Karpas-422 (cell line): ENCODE measurements at regions not wholly inside any gene's neighbourhood (a gene's known extent, or its start where the extent isn't known, plus 50 kb on each side); places are given as distances from the start of the nearest gene placed in this dataset.

Experiments
- DNase-seq: peaks from one replicate; pipeline ENCODE4 v3.0.0-alpha.2; 2015
- H2AFZ ChIP-seq: fragments of 200-600 bp; sonication (generic); 2 replicates; pipeline ENCODE4 v1.6.1; 2014; ENCODE audit warnings: antibody characterized with exemption, low read length, mixed read lengths
- H3K27ac ChIP-seq: fragments of 200-600 bp; sonication (generic); 2 replicates; pipeline ENCODE4 v1.5.1; 2014; ENCODE audit warnings: mild to moderate bottlenecking, low read length, moderate library complexity
- H3K27me3 ChIP-seq: fragments of 200-600 bp; sonication (generic); 2 replicates; pipeline ENCODE4 v1.6.1; 2014; ENCODE audit warnings: low read length, mixed read lengths
- H3K36me3 ChIP-seq: fragments of 200-600 bp; sonication (generic); 2 replicates; pipeline ENCODE4 v1.6.1; 2014; ENCODE audit warnings: low read length, mixed read lengths; ENCODE audit not compliant: insufficient read depth
- H3K4me1 ChIP-seq: fragments of 200-600 bp; sonication (generic); 2 replicates; pipeline ENCODE4 v1.6.1; 2014; ENCODE audit warnings: mild to moderate bottlenecking, low read length, mixed read lengths
- H3K4me2 ChIP-seq: fragments of 200-600 bp; sonication (generic); 2 replicates; pipeline ENCODE4 v1.6.1; 2014; ENCODE audit warnings: low read length, low read depth, mild to moderate bottlenecking; ENCODE audit not compliant: poor library complexity, severe bottlenecking
- H3K4me3 ChIP-seq: fragments of 200-600 bp; sonication (generic); 2 replicates; pipeline ENCODE4 v1.5.1; 2014; ENCODE audit warnings: mild to moderate bottlenecking, antibody characterized with exemption, low read length, mixed read lengths
- H3K79me2 ChIP-seq: fragments of 200-600 bp; sonication (generic); 2 replicates; pipeline ENCODE4 v1.6.1; 2014; ENCODE audit warnings: mild to moderate bottlenecking, low read length, mixed read lengths
- H3K9ac ChIP-seq: fragments of 200-600 bp; sonication (generic); 2 replicates; pipeline ENCODE4 v1.6.0; 2014; ENCODE audit warnings: low read length
- H3K9me2 ChIP-seq: fragments of 200-600 bp; sonication (generic), shearing (Covaris generic); replicated peaks from 2 replicates; pipeline ENCODE4 v1.6.0; 2014; ENCODE audit warnings: mild to moderate bottlenecking, low read length, moderate library complexity; ENCODE audit not compliant: insufficient read depth
- H3K9me3 ChIP-seq: fragments of 300-700, 200-600 bp; sonication (generic); 2 replicates; pipeline ENCODE4 v1.6.1; 2014; ENCODE audit warnings: low read length, mixed read lengths
- H4K20me1 ChIP-seq: fragments of 200-600 bp; sonication (generic); 2 replicates; pipeline ENCODE4 v1.6.1; 2014; ENCODE audit warnings: mild to moderate bottlenecking, antibody characterized with exemption, low read length, low read depth; ENCODE audit not compliant: insufficient read depth

DNA sequence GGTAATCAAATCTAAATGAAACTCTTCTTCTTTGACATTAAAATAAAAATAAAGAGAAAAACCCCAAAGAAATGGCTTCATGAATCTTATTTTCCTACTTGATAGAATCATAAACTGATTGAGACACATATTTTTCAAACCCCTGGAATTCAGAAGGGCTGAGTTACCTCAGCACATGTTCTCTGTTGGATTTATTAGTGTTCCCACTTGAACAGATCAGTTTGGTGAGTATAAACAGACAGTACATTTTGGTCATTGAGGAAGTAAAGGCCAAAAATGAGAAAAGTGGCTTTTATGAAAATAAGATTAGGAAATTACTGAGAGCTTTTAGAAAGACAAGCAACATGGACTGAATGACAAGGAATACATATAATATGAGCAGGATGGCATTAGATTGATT lies 620.4 kb downstream of the ANKRD50 start:
- Histone ChIP-seq H3K9me2 (no peaks in the 10 kb centered on the region; the same call in 1 of the 2 replicates), H4K20me1 (no peaks in the 10 kb centered on the region), H3K4me3 (no peak overlapping the region), H3K27ac (no peak overlapping the region), H2AFZ (no peak overlapping the region), H3K79me2 (no peaks in the 10 kb centered on the region), H3K27me3 (no peaks in the 10 kb centered on the region), H3K9ac (no peak overlapping the region), H3K4me2 (no peak overlapping the region), H3K4me1 (no peaks in the 10 kb centered on the region), H3K36me3 (no peaks in the 10 kb centered on the region), H3K9me3 (no peaks in the 10 kb centered on the region)
- DNase-seq = no peak

DNA sequence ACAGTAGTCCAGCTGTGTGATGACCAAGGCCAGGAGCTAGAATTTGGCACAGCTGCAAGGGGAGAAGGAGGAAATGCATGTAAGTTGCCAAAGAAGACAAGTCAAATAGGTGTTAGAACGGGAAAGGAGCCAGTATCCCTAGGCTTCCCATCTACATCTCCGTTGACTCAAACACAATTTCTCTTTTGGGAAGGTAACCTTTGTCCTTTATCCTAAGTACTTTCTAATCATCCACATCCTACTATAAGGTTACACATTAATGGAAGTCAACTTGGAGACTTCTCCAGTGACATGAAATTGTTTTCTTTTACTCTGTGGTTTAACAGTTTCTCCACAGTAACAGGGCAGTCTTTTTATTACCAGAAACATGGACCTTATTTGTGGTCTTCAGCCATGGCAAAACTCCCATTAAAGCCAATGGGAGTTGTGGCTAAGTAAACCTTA lies 620.0 kb downstream of the ANKRD50 start:
- H3K9me3 ChIP-seq = no peaks in the 10 kb centered on the region

DNA sequence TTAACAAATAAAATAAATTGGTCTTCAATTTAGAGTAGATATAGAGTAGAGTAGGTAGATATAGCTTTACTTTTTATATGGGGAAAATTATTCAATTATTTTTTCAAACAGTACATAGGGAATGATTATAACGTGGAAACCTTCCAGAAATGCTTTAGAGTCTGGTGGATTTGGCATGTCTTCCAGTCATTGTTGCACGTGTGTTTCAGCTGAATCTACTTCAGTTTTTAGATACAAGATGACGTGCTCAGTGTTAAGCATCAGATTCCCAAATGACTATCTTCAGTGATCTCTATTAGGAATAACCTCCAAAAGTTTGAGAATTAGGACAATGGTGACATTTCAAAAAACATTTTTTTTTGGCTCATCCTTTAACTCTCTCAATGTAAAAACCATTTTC lies 616.9 kb downstream of the ANKRD50 start:
- H4K20me1 ChIP-seq = no peaks in the 10 kb centered on the region
- no peaks in the 10 kb centered on the region for H3K9me3 ChIP-seq
- no peak for DNase-seq
- no peak overlapping the region for H3K9ac ChIP-seq
- no peak overlapping the region for H3K27ac ChIP-seq
- H3K9me2 ChIP-seq = no peaks in the 10 kb centered on the region; the same call in 1 of the 2 replicates
- no peak overlapping the region for H3K4me3 ChIP-seq
- H3K36me3 ChIP-seq = no peaks in the 10 kb centered on the region
- no peak overlapping the region for H2AFZ ChIP-seq
- H3K79me2 ChIP-seq = no peaks in the 10 kb centered on the region
- H3K4me1 ChIP-seq = no peaks in the 10 kb centered on the region
- no peak overlapping the region for H3K4me2 ChIP-seq
- no peaks in the 10 kb centered on the region for H3K27me3 ChIP-seq

More for the DNA sequence above, 620.0 kb downstream of the ANKRD50 start:
- H3K4me1 ChIP-seq = no peaks in the 10 kb centered on the region
- H3K27me3 ChIP-seq = no peaks in the 10 kb centered on the region
- H3K9me2 ChIP-seq = no peaks in the 10 kb centered on the region; the same call in 1 of the 2 replicates
- H2AFZ ChIP-seq = no peak overlapping the region
- H4K20me1 ChIP-seq = no peaks in the 10 kb centered on the region
- H3K36me3 ChIP-seq = no peaks in the 10 kb centered on the region
- no peak overlapping the region for H3K9ac ChIP-seq
- H3K4me3 ChIP-seq = no peak overlapping the region
- no peaks in the 10 kb centered on the region for H3K79me2 ChIP-seq
- no peak overlapping the region for H3K4me2 ChIP-seq
- DNase-seq = no peak
- no peak overlapping the region for H3K27ac ChIP-seq

DNA sequence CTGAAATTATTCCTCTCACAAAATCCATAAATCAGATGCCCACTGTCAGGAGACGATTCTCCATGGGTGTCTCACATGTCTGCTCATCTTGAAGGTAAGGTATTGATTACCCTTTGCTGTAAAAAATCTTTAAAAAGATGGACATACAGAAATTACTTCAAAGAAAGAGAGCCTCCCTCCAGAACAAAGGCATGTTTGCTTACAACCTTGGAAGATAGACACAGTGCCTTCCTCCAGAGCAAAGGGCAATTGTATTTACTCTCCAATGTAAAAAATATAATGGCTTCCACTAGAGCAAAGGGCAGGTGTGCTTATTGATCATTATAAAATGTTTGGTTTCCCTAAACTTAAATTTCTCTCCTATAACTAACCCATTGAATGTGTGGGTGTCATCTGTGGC lies 616.2 kb downstream of the ANKRD50 start:
- no peak for DNase-seq
- Histone ChIP-seq H3K9ac (no peak overlapping the region), H3K27ac (no peak overlapping the region), H3K9me3 (no peaks in the 10 kb centered on the region), H3K4me2 (no peak overlapping the region), H3K4me3 (no peak overlapping the region), H3K27me3 (no peaks in the 10 kb centered on the region), H2AFZ (no peak overlapping the region), H3K79me2 (no peaks in the 10 kb centered on the region), H3K9me2 (no peaks in the 10 kb centered on the region; the same call in 1 of the 2 replicates), H3K36me3 (no peaks in the 10 kb centered on the region), H4K20me1 (no peaks in the 10 kb centered on the region), H3K4me1 (no peaks in the 10 kb centered on the region)

DNA sequence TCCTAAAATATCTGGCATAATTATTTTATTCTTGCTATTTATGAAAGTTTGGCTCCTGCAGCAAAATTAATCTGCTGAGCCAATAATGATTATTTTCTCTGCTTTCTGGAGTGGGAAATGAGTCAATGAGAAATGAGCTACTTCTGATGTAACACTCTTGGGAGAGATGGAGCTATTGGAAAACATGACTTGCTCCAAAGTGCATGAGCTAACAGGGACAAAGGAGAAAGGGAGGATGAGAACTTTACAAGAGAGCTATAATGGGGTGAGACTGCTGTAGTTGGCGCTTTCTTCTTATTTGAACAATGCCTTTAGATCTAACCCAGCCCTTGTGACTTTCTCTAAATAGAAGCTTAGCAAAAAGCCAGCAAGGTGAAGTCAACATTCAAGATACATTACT lies 615.1 kb downstream of the ANKRD50 start:
- no peaks in the 10 kb centered on the region for H3K9me3 ChIP-seq
- H3K4me1 ChIP-seq = no peaks in the 10 kb centered on the region
- no peaks in the 10 kb centered on the region for H3K79me2 ChIP-seq
- no peaks in the 10 kb centered on the region for H3K27me3 ChIP-seq
- no peak overlapping the region for H3K27ac ChIP-seq
- no peak overlapping the region for H2AFZ ChIP-seq
- H3K9ac ChIP-seq = no peak overlapping the region
- no peaks in the 10 kb centered on the region for H3K36me3 ChIP-seq
- H4K20me1 ChIP-seq = no peaks in the 10 kb centered on the region
- H3K4me3 ChIP-seq = no peak overlapping the region
- no peaks in the 10 kb centered on the region; the same call in 1 of the 2 replicates for H3K9me2 ChIP-seq
- DNase-seq = no peak
- H3K4me2 ChIP-seq = no peak overlapping the region

DNA sequence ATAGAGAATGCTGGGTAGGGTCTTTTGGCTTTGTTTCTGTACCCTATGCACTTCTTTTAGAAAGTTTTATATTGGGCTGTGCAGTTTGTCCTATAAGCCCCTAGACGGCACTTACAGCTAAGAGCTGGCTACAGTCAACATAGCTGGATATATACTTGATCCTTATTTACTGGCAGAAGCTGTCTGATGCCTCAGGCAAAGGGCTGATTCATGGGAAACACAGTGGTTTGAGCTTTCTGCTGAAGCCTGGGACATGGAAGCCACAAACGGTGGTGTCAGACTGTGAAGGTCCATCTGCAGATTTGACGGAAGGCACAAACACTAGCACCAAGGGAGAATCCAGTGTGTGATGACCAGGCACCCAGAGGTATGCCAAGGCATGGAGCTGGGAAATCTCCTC lies 608.4 kb downstream of the ANKRD50 start:
- Histone ChIP-seq H3K36me3 (no peaks in the 10 kb centered on the region), H3K4me1 (no peaks in the 10 kb centered on the region), H3K27ac (no peak overlapping the region), H3K9me3 (peaks cover 4% of the 10 kb centered on the region; the same call in 1 of the 2 replicates), H3K9me2 (no peaks in the 10 kb centered on the region), H2AFZ (no peak overlapping the region), H3K79me2 (no peaks in the 10 kb centered on the region), H4K20me1 (no peaks in the 10 kb centered on the region), H3K27me3 (no peaks in the 10 kb centered on the region), H3K4me3 (no peak overlapping the region), H3K9ac (no peak overlapping the region), H3K4me2 (no peak overlapping the region)
- no peak for DNase-seq

DNA sequence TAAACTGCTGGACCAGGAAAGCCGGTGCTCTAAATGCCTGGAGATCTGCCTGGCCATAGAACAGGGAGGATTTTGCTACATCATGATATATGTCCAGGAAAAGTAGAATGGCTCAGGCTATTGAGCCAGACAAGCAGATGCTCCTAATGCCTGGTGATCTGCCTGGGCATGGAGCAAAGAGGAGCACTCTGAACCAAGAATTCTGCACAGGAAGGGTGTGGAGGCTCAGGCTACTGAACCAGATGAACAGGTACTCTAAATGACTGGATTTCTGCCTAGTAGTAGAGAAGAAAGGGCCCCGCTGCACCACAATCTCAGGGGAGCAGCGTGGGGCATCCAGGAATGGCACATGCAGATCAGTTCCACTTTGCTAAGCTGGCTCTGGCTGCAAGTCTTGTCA lies 607.9 kb downstream of the ANKRD50 start:
- Histone ChIP-seq H3K79me2 (no peaks in the 10 kb centered on the region), H3K9me2 (no peaks in the 10 kb centered on the region), H3K9ac (no peak overlapping the region), H3K4me2 (no peak overlapping the region), H2AFZ (no peak overlapping the region), H3K27ac (no peak overlapping the region), H3K4me3 (no peak overlapping the region), H3K9me3 (peaks cover 4% of the 10 kb centered on the region; the same call in 1 of the 2 replicates), H4K20me1 (no peaks in the 10 kb centered on the region), H3K4me1 (no peaks in the 10 kb centered on the region), H3K27me3 (no peaks in the 10 kb centered on the region), H3K36me3 (no peaks in the 10 kb centered on the region)
- DNase-seq = no peak

DNA sequence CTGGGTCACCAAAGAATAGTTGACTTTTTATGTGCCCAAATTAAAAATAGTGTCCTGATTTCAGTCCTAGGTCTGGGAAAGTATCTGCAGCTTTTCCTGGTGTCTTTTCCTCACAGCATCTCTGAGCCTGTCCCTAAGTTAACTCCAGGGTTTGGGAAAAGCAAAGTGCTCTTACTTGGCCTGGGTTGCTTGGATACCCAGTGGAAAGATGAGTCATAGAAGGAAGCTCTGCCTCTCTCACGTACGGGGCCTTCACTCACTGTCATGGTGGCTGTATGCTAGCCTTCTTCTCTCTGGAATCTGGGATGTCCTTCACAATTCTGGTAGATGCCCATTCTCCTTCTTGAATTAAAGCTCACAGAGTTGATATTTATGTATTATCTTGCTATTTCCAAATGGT lies 607.3 kb downstream of the ANKRD50 start:
- H3K27me3 ChIP-seq = no peaks in the 10 kb centered on the region
- DNase-seq = no peak
- no peak overlapping the region for H3K4me2 ChIP-seq
- no peaks in the 10 kb centered on the region for H3K4me1 ChIP-seq
- no peak overlapping the region for H2AFZ ChIP-seq
- no peaks in the 10 kb centered on the region for H4K20me1 ChIP-seq
- no peaks in the 10 kb centered on the region for H3K36me3 ChIP-seq
- no peak overlapping the region for H3K27ac ChIP-seq
- H3K4me3 ChIP-seq = no peak overlapping the region
- H3K9ac ChIP-seq = no peak overlapping the region
- no peaks in the 10 kb centered on the region for H3K79me2 ChIP-seq
- no peaks in the 10 kb centered on the region for H3K9me2 ChIP-seq
- H3K9me3 ChIP-seq = peaks cover 4% of the 10 kb centered on the region; the same call in 1 of the 2 replicates

DNA sequence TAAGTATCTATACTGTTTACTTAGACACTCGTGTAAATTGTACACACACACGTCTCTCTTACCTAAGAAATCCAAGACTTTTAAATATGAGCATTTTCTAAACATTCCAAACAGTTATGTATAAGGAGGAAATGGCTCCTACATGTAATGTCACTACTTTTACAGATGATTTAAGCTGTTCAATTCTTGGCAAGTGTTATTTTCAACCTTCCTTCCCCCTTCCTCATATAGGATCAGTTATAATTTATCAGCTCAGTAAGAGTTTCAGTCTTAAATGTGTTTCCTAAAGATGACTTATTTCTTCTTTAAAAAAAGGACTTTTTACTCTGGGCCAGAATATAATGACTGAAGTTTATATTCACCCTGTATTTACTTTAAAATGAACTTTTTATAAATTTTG lies 601.1 kb downstream of the ANKRD50 start:
- no peak overlapping the region for H3K4me3 ChIP-seq
- H3K79me2 ChIP-seq = no peaks in the 10 kb centered on the region
- H3K4me1 ChIP-seq = no peaks in the 10 kb centered on the region
- no peak overlapping the region for H3K4me2 ChIP-seq
- no peak overlapping the region for H3K27ac ChIP-seq
- H3K9me2 ChIP-seq = no peaks in the 10 kb centered on the region
- no peaks in the 10 kb centered on the region for H3K9me3 ChIP-seq
- no peak overlapping the region for H3K9ac ChIP-seq
- no peak overlapping the region for H2AFZ ChIP-seq
- no peaks in the 10 kb centered on the region for H3K27me3 ChIP-seq
- H3K36me3 ChIP-seq = no peaks in the 10 kb centered on the region
- DNase-seq = no peak
- no peaks in the 10 kb centered on the region for H4K20me1 ChIP-seq
